HEK293 (cell line): ENCODE measurements at regions not wholly inside any gene's neighbourhood (a gene's known extent, or its start where the extent isn't known, plus 50 kb on each side); places are given as distances from the start of the nearest gene placed in this dataset.

Experiments used
- CTCF ChIA-PET: fragments of 350-600 bp; formaldehyde crosslinking; extraction: SDS; loops from one replicate; lab custom pipeline; 2021; ENCODE audit warnings: antibody characterized with exemption; lab: Yijun Ruan, JAX
- POLR2A ChIA-PET: fragments of 300-600 bp; formaldehyde crosslinking; extraction: SDS; loops from one replicate; lab custom pipeline; 2020; ENCODE audit warnings: antibody characterized with exemption, inconsistent platforms; lab: Yijun Ruan, JAX
- H3K27ac ChIP-seq: fragments of 200-500 bp; sonication (Bioruptor generic); 2 replicates; pipeline ENCODE4 v1.5.1; 2014; ENCODE audit warnings: low read depth, low read length, control low read depth, inconsistent platforms; ENCODE audit errors: extremely low read depth
- H3K36me3 ChIP-seq, 2 experiments: fragments of 200-500 bp in 1 of 2; sonication (Bioruptor generic) in 1 of 2; 1 replicate in 1 of 2; 2 replicates in 1 of 2; pipeline ENCODE4 v1.5.1; 2014 to 2017; ENCODE audit warnings: inconsistent platforms in 2 of 2, low read length in 2 of 2; ENCODE audit not compliant: control insufficient read depth in 2 of 2, insufficient read depth in 1 of 2
- H3K4me1 ChIP-seq: fragments of 200-500 bp; sonication (Bioruptor generic); 2 replicates; pipeline ENCODE4 v1.5.1; 2014; ENCODE audit warnings: mild to moderate bottlenecking, low read length, inconsistent platforms; ENCODE audit not compliant: control insufficient read depth, insufficient read depth
- H3K4me3 ChIP-seq: 2 replicates; pipeline ENCODE4 v1.5.1; 2011; ENCODE audit warnings: low read depth, mild to moderate bottlenecking, control low read depth, low read length, moderate library complexity
- H3K9me3 ChIP-seq: fragments of 200-500 bp; sonication (Bioruptor generic); 2 replicates; pipeline ENCODE4 v1.5.1; 2014; ENCODE audit warnings: low read depth, low read length, inconsistent platforms; ENCODE audit not compliant: control insufficient read depth, insufficient read depth
- EGR2 ChIP-seq: fragments of 450-650 bp; formaldehyde crosslinking; IDR thresholded peaks from 2 replicates; pipeline ENCODE4 v1.5.1; 2016; ENCODE audit warnings: low read depth, missing biosample characterization, missing genetic modification characterization
- MEIS1 ChIP-seq: sonication (generic); formaldehyde crosslinking; IDR thresholded peaks from 2 replicates; pipeline ENCODE4 v1.8.1; 2022; ENCODE audit warnings: missing genetic modification reagents, mild to moderate bottlenecking, borderline replicate concordance
- PRDM1 ChIP-seq: fragments of 450-650 bp; formaldehyde crosslinking; IDR thresholded peaks from 2 replicates; pipeline ENCODE4; 2016; ENCODE audit warnings: missing biosample characterization, missing genetic modification characterization
- YY1 ChIP-seq: fragments of 450-650 bp; formaldehyde crosslinking; IDR thresholded peaks from 2 replicates; pipeline ENCODE4 v1.5.1; 2018; ENCODE audit warnings: missing biosample characterization, missing genetic modification characterization
- ZBTB17 ChIP-seq: fragments of 450-650 bp; formaldehyde crosslinking; IDR thresholded peaks from 2 replicates; pipeline ENCODE4 v1.5.1; 2016; ENCODE audit warnings: missing biosample characterization, missing genetic modification characterization
- ZEB2 ChIP-seq: fragments of 450-650 bp; formaldehyde crosslinking; IDR thresholded peaks from 2 replicates; pipeline ENCODE4 v1.5.1; 2016; ENCODE audit warnings: missing biosample characterization, missing genetic modification characterization
- ZNF10 ChIP-seq: fragments of 450-650 bp; formaldehyde crosslinking; IDR thresholded peaks from 2 replicates; pipeline ENCODE4 v1.5.1; 2017; ENCODE audit warnings: missing biosample characterization, missing genetic modification characterization
- ZNF16 ChIP-seq: fragments of 450-650 bp; formaldehyde crosslinking; IDR thresholded peaks from 2 replicates; pipeline ENCODE4 v1.5.1; 2016; ENCODE audit warnings: low read depth, missing biosample characterization, missing genetic modification characterization
- ZNF223 ChIP-seq: fragments of 450-650 bp; formaldehyde crosslinking; IDR thresholded peaks from 2 replicates; pipeline ENCODE4 v1.5.1; 2016; ENCODE audit warnings: missing biosample characterization, missing genetic modification characterization
- ZNF335 ChIP-seq: fragments of 450-650 bp; formaldehyde crosslinking; conservative IDR thresholded peaks from 2 replicates; pipeline ENCODE4 v1.5.1; 2016; ENCODE audit warnings: missing biosample characterization, missing genetic modification characterization
- ZNF366 ChIP-seq: fragments of 450-650 bp; formaldehyde crosslinking; conservative IDR thresholded peaks from 2 replicates; pipeline ENCODE4 v1.5.1; 2016; ENCODE audit warnings: missing biosample characterization, missing genetic modification characterization
- ZNF600 ChIP-seq: fragments of 450-650 bp; formaldehyde crosslinking; IDR thresholded peaks from 2 replicates; pipeline ENCODE4 v1.5.1; 2016; ENCODE audit warnings: missing biosample characterization, missing genetic modification characterization
- ZNF610 ChIP-seq: fragments of 450-650 bp; formaldehyde crosslinking; IDR thresholded peaks from 2 replicates; pipeline ENCODE4 v1.5.1; 2016; ENCODE audit warnings: missing biosample characterization, missing genetic modification characterization, borderline replicate concordance
- ZNF660 ChIP-seq: fragments of 450-650 bp; IDR thresholded peaks from 2 replicates; pipeline ENCODE4 v1.5.1; 2018; ENCODE audit warnings: missing biosample characterization, mild to moderate bottlenecking, missing genetic modification characterization
- ZNF843 ChIP-seq: fragments of 450-650 bp; formaldehyde crosslinking; IDR thresholded peaks from 2 replicates; pipeline ENCODE4 v1.5.1; 2016; ENCODE audit warnings: missing biosample characterization, missing genetic modification characterization
- TF ChIP-seq, protein P1 (sequence below): fragments of 450-650 bp; formaldehyde crosslinking; IDR thresholded peaks from 2 replicates; pipeline ENCODE4 v1.5.1; 2016; ENCODE audit warnings: missing biosample characterization, missing genetic modification characterization
- TF ChIP-seq, protein P2 (sequence below): fragments of 450-650 bp; formaldehyde crosslinking; IDR thresholded peaks from 2 replicates; pipeline ENCODE4 v1.5.1; 2016; ENCODE audit warnings: missing biosample characterization, missing genetic modification characterization
- TF ChIP-seq, protein P3 (sequence below): fragments of 450-650 bp; formaldehyde crosslinking; IDR thresholded peaks from 2 replicates; pipeline ENCODE4 v1.5.1; 2017; ENCODE audit warnings: missing biosample characterization, mild to moderate bottlenecking, missing genetic modification characterization, moderate library complexity
- TF ChIP-seq, protein P4 (sequence below): fragments of 450-650 bp; formaldehyde crosslinking; IDR thresholded peaks from 2 replicates; pipeline ENCODE4 v1.5.1; 2016; ENCODE audit warnings: missing biosample characterization, missing genetic modification characterization
- TF ChIP-seq, protein P5 (sequence below): fragments of 450-650 bp; formaldehyde crosslinking; IDR thresholded peaks from 2 replicates; pipeline ENCODE4 v1.5.1; 2017; ENCODE audit warnings: missing biosample characterization, missing genetic modification characterization
- TF ChIP-seq, protein P6 (sequence below): fragments of 450-650 bp; formaldehyde crosslinking; IDR thresholded peaks from 2 replicates; pipeline ENCODE4 v1.5.1; 2016; ENCODE audit warnings: missing biosample characterization, missing genetic modification characterization

DNA sequence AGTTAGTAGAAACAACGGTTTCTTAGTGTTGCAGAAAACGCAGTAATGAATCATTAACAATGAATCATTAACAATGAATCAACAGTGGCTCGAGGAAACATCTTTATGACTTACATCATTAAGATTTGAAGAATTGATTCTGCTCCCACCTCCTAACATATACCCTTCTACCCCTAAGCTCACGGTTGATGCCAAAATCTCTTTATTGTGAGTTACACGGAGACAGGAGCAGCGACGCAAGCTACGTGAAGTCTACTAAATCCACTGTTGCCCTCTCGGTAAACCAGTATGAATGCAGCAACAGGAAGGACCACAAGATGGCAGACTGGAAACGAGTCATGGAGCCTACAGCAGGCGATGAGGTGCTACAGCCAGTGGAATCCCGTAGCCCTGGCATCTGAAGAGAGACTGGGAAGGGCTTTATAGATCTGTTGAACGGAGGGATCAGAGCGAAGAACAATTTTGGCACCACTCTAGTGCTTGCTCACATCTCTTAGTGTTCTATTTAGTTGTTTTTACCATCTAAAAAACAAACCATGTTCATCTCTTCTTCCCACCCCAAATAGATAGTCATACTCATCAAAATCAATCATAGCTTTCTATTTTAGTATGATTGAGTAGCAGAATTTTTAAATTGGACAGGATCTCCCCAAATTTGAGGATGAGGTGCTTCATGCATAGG lies 332.7 kb downstream of the DUSP6 start (continued):
- no peak for TF ChIP-seq YY1 (tag by site-specific recombination)
- TF ChIP-seq, protein P1, sequence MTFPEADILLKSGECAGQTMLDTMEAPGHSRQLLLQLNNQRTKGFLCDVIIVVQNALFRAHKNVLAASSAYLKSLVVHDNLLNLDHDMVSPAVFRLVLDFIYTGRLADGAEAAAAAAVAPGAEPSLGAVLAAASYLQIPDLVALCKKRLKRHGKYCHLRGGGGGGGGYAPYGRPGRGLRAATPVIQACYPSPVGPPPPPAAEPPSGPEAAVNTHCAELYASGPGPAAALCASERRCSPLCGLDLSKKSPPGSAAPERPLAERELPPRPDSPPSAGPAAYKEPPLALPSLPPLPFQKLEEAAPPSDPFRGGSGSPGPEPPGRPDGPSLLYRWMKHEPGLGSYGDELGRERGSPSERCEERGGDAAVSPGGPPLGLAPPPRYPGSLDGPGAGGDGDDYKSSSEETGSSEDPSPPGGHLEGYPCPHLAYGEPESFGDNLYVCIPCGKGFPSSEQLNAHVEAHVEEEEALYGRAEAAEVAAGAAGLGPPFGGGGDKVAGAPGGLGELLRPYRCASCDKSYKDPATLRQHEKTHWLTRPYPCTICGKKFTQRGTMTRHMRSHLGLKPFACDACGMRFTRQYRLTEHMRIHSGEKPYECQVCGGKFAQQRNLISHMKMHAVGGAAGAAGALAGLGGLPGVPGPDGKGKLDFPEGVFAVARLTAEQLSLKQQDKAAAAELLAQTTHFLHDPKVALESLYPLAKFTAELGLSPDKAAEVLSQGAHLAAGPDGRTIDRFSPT (tag by site-specific recombination) = no peak
- TF ChIP-seq, protein P2, sequence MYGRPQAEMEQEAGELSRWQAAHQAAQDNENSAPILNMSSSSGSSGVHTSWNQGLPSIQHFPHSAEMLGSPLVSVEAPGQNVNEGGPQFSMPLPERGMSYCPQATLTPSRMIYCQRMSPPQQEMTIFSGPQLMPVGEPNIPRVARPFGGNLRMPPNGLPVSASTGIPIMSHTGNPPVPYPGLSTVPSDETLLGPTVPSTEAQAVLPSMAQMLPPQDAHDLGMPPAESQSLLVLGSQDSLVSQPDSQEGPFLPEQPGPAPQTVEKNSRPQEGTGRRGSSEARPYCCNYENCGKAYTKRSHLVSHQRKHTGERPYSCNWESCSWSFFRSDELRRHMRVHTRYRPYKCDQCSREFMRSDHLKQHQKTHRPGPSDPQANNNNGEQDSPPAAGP (tag by site-specific recombination) = 0 out of 2 replicates have a peak, but pooled peaks have one; percentile 20
- TF ChIP-seq ZNF223 = no peak
- peak; percentile 38; the same call in 1 of the 2 replicates for TF ChIP-seq ZNF10 (tag by site-specific recombination)
- TF ChIP-seq ZNF16 (tag by site-specific recombination) = no peak
- no peak for TF ChIP-seq ZNF610 (tag by site-specific recombination)
- no peak for TF ChIP-seq MEIS1

DNA sequence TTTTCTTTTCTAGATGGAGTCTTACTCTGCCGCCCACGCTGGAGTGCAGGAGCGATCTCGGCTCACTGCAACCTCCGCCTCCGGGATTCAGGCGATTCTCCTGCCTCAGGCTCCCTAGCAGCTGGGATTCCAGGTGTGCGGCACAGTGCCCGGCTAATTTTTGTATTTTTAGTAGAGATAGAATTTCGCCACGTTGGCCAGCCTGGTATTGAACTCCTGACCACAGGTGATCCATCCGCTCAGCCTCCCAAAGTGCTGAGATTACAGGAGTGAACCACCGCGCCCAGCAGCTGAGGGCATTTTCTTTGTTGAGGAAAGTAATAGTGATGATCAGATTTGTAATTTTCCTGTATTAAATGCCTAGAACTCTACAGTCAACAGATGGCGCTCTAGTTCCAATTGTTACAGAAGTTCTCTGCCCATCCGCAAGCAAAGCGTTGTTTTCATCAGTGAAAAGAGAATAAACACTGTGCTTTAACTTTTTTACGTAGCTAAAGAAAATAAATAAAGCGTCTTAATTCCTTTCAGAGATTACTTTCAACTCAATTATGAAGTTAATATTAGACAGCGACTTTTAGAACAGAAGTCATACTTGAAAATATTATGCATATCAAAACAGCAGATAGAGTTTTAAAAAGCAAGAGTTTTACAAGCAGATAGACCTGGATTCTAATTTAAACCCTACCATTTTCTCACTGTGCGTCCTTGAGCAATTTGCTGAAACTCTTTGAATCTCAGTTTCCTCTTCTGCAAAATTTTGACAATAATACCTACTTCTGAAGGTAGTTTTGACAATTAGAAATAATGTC lies 335.1 kb downstream of the DUSP6 start:
- ChIA-PET CTCF (interaction anchor here (0.6 to 1.9 kb wide), 38 partner anchors 10 to 1926 kb away, joined by 3 to 23 read pairs (median 4); partner anchors contain the start of genes DUSP6, GALNT4 and POC1B), POLR2A (interaction anchor here (1.1 kb wide), 1 partner anchor 507 kb away, joined by 3 read pairs; the partner anchor contains the start of gene GALNT4)
- Histone ChIP-seq H3K9me3 (no peaks in the 10 kb centered on the region), H3K4me3 (peak overlapping the region; percentile 43), H3K27ac (no peak overlapping the region), H3K36me3 (no peaks in the 10 kb centered on the region), H3K4me1 (peaks cover 12% of the 10 kb centered on the region)
- TF ChIP-seq ZBTB17 (tag by site-specific recombination) (peak; percentile 89), ZNF366 (tag by site-specific recombination) (peak; percentile 26; the same call in 1 of the 2 replicates), ZNF335 (peak; percentile 88), EGR2 (tag by site-specific recombination) (peak; percentile 64), PRDM1 (tag by site-specific recombination) (peak; percentile 87), ZNF843 (0 out of 2 replicates have a peak, but pooled peaks have one; percentile 26), ZNF660 (tag by site-specific recombination) (peak; percentile 84), ZEB2 (tag by site-specific recombination) (0 out of 2 replicates have a peak, but pooled peaks have one; percentile 24), ZNF600 (tag by site-specific recombination) (peak; percentile 73)
- TF ChIP-seq, protein P3, sequence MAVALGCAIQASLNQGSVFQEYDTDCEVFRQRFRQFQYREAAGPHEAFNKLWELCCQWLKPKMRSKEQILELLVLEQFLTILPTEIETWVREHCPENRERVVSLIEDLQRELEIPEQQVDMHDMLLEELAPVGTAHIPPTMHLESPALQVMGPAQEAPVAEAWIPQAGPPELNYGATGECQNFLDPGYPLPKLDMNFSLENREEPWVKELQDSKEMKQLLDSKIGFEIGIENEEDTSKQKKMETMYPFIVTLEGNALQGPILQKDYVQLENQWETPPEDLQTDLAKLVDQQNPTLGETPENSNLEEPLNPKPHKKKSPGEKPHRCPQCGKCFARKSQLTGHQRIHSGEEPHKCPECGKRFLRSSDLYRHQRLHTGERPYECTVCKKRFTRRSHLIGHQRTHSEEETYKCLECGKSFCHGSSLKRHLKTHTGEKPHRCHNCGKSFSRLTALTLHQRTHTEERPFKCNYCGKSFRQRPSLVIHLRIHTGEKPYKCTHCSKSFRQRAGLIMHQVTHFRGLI (tag by site-specific recombination) = peak; percentile 43; the same call in 1 of the 2 replicates
- TF ChIP-seq, protein P4, sequence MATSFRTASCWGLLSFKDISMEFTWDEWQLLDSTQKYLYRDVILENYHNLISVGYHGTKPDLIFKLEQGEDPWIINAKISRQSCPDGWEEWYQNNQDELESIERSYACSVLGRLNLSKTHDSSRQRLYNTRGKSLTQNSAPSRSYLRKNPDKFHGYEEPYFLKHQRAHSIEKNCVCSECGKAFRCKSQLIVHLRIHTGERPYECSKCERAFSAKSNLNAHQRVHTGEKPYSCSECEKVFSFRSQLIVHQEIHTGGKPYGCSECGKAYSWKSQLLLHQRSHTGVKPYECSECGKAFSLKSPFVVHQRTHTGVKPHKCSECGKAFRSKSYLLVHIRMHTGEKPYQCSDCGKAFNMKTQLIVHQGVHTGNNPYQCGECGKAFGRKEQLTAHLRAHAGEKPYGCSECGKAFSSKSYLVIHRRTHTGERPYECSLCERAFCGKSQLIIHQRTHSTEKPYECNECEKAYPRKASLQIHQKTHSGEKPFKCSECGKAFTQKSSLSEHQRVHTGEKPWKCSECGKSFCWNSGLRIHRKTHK = no peak
- TF ChIP-seq, protein P5, sequence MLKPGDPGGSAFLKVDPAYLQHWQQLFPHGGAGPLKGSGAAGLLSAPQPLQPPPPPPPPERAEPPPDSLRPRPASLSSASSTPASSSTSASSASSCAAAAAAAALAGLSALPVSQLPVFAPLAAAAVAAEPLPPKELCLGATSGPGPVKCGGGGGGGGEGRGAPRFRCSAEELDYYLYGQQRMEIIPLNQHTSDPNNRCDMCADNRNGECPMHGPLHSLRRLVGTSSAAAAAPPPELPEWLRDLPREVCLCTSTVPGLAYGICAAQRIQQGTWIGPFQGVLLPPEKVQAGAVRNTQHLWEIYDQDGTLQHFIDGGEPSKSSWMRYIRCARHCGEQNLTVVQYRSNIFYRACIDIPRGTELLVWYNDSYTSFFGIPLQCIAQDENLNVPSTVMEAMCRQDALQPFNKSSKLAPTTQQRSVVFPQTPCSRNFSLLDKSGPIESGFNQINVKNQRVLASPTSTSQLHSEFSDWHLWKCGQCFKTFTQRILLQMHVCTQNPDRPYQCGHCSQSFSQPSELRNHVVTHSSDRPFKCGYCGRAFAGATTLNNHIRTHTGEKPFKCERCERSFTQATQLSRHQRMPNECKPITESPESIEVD (tag by site-specific recombination) = peak; percentile 53; the same call in 1 of the 2 replicates
- TF ChIP-seq, protein P6, sequence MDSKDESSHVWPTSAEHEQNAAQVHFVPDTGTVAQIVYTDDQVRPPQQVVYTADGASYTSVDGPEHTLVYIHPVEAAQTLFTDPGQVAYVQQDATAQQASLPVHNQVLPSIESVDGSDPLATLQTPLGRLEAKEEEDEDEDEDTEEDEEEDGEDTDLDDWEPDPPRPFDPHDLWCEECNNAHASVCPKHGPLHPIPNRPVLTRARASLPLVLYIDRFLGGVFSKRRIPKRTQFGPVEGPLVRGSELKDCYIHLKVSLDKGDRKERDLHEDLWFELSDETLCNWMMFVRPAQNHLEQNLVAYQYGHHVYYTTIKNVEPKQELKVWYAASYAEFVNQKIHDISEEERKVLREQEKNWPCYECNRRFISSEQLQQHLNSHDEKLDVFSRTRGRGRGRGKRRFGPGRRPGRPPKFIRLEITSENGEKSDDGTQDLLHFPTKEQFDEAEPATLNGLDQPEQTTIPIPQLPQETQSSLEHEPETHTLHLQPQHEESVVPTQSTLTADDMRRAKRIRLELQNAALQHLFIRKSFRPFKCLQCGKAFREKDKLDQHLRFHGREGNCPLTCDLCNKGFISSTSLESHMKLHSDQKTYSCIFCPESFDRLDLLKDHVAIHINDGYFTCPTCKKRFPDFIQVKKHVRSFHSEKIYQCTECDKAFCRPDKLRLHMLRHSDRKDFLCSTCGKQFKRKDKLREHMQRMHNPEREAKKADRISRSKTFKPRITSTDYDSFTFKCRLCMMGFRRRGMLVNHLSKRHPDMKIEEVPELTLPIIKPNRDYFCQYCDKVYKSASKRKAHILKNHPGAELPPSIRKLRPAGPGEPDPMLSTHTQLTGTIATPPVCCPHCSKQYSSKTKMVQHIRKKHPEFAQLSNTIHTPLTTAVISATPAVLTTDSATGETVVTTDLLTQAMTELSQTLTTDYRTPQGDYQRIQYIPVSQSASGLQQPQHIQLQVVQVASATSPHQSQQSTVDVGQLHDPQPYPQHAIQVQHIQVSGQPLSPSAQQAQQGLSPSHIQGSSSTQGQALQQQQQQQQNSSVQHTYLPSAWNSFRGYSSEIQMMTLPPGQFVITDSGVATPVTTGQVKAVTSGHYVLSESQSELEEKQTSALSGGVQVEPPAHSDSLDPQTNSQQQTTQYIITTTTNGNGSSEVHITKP (tag by site-specific recombination) = peak; percentile 91
